Astrocyte (in vitro differentiated cells and primary cell): ENCODE measurements at regions not wholly inside any gene's neighbourhood (a gene's known extent, or its start where the extent isn't known, plus 50 kb on each side); places are given as distances from the start of the nearest gene placed in this dataset.

Experiments used
- EZH2 ChIP-seq: IDR thresholded peaks from 2 replicates; pipeline ENCODE4 v1.6.1; 2012; ENCODE audit warnings: mild to moderate bottlenecking, low read length, inconsistent platforms; ENCODE audit not compliant: insufficient read depth
- TF ChIP-seq, protein P1 (sequence below): IDR thresholded peaks from 2 replicates; pipeline ENCODE4 v1.5.1; 2011; ENCODE audit warnings: low read depth, mild to moderate bottlenecking, inconsistent platforms, low read length, moderate library complexity; ENCODE audit not compliant: insufficient read depth

DNA sequence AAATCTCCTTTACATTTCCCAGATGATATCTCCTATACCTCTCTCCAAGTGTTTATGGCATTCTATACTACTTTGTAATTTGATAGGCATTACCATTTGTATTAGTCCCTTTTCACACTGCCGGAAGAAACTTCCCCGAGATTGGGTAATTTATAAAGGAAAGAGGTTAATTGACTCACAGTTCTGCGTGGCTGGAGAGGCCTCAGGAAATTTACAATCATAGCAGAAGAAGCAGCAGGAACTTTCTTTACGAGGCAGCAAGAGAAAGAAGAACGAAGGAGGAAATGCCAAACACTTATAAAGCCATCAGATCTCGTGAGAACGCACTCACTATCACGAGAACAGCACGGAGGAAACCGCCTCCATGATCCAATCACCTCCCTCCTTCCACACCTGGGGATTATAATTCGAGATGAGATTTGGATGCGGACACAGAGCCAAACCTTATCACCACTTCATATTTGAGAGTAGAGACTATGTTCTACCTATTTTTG is 1194.6 kb downstream of the SORCS1 start:
- TF ChIP-seq EZH2, result no peak
- TF ChIP-seq, protein P1, sequence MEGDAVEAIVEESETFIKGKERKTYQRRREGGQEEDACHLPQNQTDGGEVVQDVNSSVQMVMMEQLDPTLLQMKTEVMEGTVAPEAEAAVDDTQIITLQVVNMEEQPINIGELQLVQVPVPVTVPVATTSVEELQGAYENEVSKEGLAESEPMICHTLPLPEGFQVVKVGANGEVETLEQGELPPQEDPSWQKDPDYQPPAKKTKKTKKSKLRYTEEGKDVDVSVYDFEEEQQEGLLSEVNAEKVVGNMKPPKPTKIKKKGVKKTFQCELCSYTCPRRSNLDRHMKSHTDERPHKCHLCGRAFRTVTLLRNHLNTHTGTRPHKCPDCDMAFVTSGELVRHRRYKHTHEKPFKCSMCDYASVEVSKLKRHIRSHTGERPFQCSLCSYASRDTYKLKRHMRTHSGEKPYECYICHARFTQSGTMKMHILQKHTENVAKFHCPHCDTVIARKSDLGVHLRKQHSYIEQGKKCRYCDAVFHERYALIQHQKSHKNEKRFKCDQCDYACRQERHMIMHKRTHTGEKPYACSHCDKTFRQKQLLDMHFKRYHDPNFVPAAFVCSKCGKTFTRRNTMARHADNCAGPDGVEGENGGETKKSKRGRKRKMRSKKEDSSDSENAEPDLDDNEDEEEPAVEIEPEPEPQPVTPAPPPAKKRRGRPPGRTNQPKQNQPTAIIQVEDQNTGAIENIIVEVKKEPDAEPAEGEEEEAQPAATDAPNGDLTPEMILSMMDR, result no peak
